IgD-negative memory B cell (primary cell): ENCODE measurements at regions not wholly inside any gene's neighbourhood (a gene's known extent, or its start where the extent isn't known, plus 50 kb on each side); places are given as distances from the start of the nearest gene placed in this dataset.
A peak's percentile ranks its signal among the peaks of the same experiment; 100 is the strongest.

Source experiments
- H3K27ac Mint-ChIP-seq, 3 donors: one replicate each; pipeline ENCODE4 v1.8.0; 2020 to 2022; ENCODE audit warnings: mild to moderate bottlenecking in 3 of 3, mixed read lengths in 3 of 3, moderate library complexity in 1 of 3
- H3K27me3 Mint-ChIP-seq: one replicate; pipeline ENCODE4 v1.8.0; 2021; ENCODE audit warnings: mixed read lengths
- H3K36me3 Mint-ChIP-seq: one replicate; pipeline ENCODE4 v1.8.0; 2020; ENCODE audit warnings: mild to moderate bottlenecking, mixed read lengths
- H3K4me1 Mint-ChIP-seq, 3 donors: one replicate each; pipeline ENCODE4 v1.8.0; 2020 to 2022; ENCODE audit warnings: mixed read lengths in 3 of 3, mild to moderate bottlenecking in 1 of 3
- H3K4me3 Mint-ChIP-seq, 4 donors: one replicate each; pipeline ENCODE4 v1.8.0; 2020 to 2022; ENCODE audit warnings: mild to moderate bottlenecking in 4 of 4, mixed read lengths in 4 of 4, moderate library complexity in 3 of 4
- H3K9me3 Mint-ChIP-seq, 3 donors: one replicate each; pipeline ENCODE4 v1.8.0; 2020 to 2021; ENCODE audit warnings: mixed read lengths in 3 of 3, mild to moderate bottlenecking in 1 of 3

DNA sequence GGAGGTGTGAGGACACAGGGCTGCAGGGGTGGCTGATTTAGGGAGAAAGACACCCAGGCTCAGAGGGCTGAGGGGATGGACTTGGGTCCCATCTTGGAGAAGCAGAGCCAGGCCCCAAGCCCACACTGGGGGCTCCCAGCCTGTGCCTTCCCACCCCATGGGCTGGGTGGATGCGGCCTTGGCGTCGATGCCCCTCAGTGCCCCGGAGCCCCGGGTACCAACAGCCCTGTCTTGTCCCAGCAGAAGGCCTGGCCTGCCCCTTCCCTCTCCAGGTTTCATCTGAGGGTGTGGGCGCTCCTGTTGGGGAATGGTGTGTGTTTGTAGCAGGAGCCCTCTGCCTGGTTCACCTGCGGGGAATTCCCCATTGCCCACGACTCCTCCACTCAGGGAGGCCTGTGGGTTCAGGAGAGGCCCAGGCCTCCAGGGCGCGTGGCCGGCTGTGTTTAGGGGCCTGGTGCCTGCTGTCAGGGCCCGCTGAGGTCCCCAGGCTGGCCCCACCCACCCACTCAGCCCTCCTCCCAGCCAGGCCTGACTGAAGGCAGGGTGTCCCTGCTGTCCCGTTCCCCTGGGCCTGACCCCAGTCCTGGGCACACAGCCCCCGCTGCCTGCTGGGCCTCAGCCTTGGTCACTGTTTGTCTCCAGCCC, 51.1 kb upstream of the BEGAIN start:
- Mint-ChIP-seq H3K27me3 (peaks cover 15% of the 10 kb centered on the region), H3K9me3 (peaks cover 0 to 2% (median 0%) of the 10 kb centered on the region in 3 donors), H3K4me3 (no peak overlapping the region), H3K36me3 (no peaks in the 10 kb centered on the region), H3K4me1 (peaks cover 3 to 11% (median 7%) of the 10 kb centered on the region in 3 donors), H3K27ac (no peak overlapping the region)

DNA sequence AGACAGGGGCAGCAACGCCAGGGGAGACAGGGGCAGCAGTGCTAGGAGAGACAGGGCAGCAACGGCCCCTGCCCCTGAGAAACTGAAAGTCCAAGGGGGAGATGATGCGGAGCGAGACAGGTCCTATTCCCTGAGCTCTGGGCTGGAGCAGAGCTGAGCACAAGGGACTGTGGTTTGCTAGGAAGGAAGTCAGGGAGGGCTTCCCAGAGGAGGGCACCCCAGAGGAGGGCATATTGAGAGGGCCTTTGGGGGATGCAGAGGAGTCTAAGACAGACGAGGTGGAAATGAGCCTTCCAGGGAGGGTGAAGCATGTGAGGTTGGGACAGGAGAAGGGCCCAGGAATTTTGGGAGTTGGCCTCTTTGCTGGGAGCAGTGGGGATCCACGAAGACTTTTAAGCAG, 52.1 kb upstream of the BEGAIN start:
- Mint-ChIP-seq H3K4me3 (peak overlapping the region in 1 of 4 donors; percentile 78), H3K27ac (no peak overlapping the region), H3K27me3 (peaks cover 20% of the 10 kb centered on the region), H3K36me3 (no peaks in the 10 kb centered on the region), H3K9me3 (peaks cover 0 to 2% (median 0%) of the 10 kb centered on the region in 3 donors), H3K4me1 (peaks cover 3 to 11% (median 7%) of the 10 kb centered on the region in 3 donors)

DNA sequence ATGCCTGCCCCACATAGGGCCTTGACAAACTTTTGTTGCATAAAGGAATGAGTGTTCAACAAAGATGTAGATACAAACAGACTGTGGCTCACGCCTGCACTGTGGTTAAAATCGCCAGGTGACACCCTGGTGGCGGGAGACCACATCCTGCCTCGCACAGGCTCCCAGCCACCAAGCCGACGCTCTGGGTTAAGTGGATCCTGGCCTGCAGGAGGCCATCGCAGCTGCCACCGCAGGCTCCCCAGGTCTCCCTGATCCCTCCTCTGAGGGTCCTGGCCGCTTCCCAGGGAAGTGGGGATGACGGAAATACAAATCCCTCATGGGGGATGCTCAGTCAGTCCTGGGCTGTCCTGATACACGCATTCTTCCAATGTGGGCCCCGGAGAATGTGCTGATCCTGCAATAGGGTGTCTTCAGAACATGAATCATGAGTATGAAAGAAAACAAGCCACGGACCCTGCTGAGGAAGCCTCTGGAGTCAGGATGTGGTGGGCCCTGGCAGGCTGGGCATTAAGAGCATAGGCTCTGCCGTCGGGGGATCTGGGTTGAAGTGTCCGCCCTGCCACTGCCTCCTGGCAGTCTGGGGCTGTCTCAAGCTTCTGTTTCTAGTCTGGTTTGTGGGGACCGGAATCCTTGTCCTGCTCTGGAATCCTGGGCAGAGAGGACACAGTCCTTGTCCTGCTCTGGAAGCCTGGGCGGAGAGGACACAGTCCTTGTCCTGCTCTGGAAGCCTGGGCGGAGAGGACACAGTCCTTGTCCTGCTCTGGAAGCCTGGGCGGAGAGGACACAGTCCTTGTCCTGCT, 53.5 kb upstream of the BEGAIN start:
- Mint-ChIP-seq H3K9me3 (peaks cover 0 to 2% (median 1%) of the 10 kb centered on the region in 3 donors), H3K4me1 (peaks cover 3 to 11% (median 7%) of the 10 kb centered on the region in 3 donors), H3K4me3 (peak overlapping the region in 1 of 4 donors; percentile 78), H3K27ac (peak overlapping the region in 1 of 3 donors; percentile 82), H3K27me3 (peaks cover 19% of the 10 kb centered on the region), H3K36me3 (no peaks in the 10 kb centered on the region)

- Mint-ChIP-seq H3K9me3 (peaks cover 2 to 6% (median 3%) of the 10 kb centered on the region in 3 donors), H3K27ac (no peak overlapping the region), H3K36me3 (no peaks in the 10 kb centered on the region), H3K27me3 (peaks cover 18% of the 10 kb centered on the region), H3K4me3 (peak overlapping the region in 1 of 4 donors; percentile 69), H3K4me1 (peaks cover 3 to 11% (median 7%) of the 10 kb centered on the region in 3 donors)
These were observed 54.1 kb upstream of the BEGAIN start for GRCh38 chr14:100641274-100641860.

GRCh38 chr14:100643426-100643825, 56.2 kb upstream of the BEGAIN start:
- peaks cover 3 to 11% (median 7%) of the 10 kb centered on the region in 3 donors for H3K4me1 Mint-ChIP-seq
- H3K36me3 Mint-ChIP-seq, result no peaks in the 10 kb centered on the region
- no peak overlapping the region for H3K27ac Mint-ChIP-seq
- H3K27me3 Mint-ChIP-seq, result peaks cover 22% of the 10 kb centered on the region
- peaks cover 1 to 6% (median 3%) of the 10 kb centered on the region in 3 donors for H3K9me3 Mint-ChIP-seq
- no peak overlapping the region for H3K4me3 Mint-ChIP-seq

DNA sequence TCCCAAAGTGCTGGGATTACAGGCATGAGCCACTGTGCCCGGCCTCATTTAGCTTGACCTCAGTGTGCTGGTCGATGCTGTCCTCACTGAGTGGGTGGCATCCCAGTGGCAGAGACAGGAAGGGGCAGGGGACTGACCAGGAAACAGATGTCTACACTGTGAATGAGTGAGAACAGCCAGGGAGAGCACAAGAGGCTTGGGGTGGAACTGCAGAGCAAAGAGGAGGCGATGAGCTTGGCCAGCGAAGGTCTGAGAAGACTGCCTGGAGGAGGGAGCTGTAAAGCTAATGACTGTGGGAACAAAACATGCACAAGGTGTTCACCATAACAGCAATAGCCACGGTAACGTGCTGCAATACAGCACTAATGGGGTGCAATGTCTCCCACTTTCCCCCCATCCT, 57.2 kb upstream of the BEGAIN start:
- peaks cover 21% of the 10 kb centered on the region for H3K27me3 Mint-ChIP-seq
- H3K36me3 Mint-ChIP-seq, result no peaks in the 10 kb centered on the region
- peak overlapping the region in 1 of 3 donors; percentile 74 for H3K27ac Mint-ChIP-seq
- peaks cover 3 to 9% (median 7%) of the 10 kb centered on the region in 3 donors for H3K4me1 Mint-ChIP-seq
- H3K9me3 Mint-ChIP-seq, result peaks cover 1 to 6% (median 3%) of the 10 kb centered on the region in 3 donors
- H3K4me3 Mint-ChIP-seq, result no peak overlapping the region

DNA sequence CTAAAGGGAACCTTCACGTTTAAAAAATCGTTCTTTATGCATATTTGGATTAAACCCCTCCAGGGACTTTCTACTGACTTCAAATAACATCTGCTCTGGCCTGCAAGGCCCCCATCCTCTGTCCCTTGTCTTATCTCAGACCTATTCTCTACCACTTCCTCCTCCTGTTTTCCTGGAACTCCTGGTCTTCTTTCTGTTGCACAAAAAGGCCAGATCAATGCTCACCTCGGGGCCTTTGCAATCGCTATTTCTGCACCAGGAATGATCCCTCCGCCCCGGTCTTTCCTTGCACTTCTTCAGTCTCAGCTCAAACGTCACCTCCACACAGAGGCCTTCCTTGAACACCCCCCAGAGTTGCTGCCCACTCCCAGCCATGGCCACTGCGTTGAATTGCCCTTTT, 57.6 kb upstream of the BEGAIN start:
- Mint-ChIP-seq H3K27ac (peak overlapping the region in 1 of 3 donors; percentile 60), H3K27me3 (peaks cover 18% of the 10 kb centered on the region), H3K4me1 (peaks cover 3 to 9% (median 7%) of the 10 kb centered on the region in 3 donors)

DNA sequence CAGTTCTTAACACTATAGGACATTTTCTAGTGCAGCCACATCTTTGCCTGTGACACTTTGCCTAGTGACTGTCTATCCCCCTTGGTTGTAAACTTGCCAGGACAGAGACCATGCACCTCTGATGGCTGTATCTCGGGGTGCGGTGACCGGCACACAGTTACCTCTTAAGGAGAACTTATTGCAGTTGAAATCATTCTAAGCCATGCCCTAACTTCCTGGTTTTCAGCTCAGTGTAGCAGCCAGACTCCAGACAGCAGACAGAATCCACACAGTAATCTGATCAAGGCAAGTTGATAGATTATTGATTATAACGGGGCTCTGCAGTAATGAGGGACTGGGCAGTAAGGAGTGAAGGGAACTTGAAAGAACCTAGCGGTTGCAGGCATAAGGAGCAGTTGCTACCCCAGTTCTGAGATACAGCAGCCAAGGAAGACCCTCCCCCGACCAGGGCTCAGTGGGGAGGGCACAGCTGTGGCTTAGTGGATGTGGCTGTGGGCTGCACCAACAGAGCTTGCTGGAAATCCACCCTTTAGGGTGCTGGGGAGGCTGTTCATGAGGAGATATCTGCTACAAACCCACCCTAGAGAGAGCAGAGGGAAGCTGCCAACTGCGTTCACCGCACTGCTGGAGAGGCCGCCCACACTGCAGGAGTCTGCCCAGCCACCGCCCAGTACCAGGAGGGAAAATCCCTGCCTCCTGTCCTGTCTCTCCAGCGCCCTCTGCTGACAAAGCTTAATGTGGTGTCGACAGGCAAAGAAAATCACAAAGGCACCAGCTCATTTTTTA, 58.2 kb upstream of the BEGAIN start:
- Mint-ChIP-seq H3K27ac (peak overlapping the region in 1 of 3 donors; percentile 60), H3K36me3 (no peaks in the 10 kb centered on the region), H3K9me3 (peaks cover 1 to 6% (median 3%) of the 10 kb centered on the region in 3 donors), H3K4me3 (peak overlapping the region in 2 of 4 donors; percentile 21 to 46), H3K4me1 (peaks cover 0 to 5% (median 3%) of the 10 kb centered on the region in 3 donors), H3K27me3 (peaks cover 14% of the 10 kb centered on the region)

More for the DNA sequence above, 57.6 kb upstream of the BEGAIN start:
- no peaks in the 10 kb centered on the region for H3K36me3 Mint-ChIP-seq
- peak overlapping the region in 1 of 4 donors; percentile 1 for H3K4me3 Mint-ChIP-seq
- H3K9me3 Mint-ChIP-seq, result peaks cover 1 to 6% (median 3%) of the 10 kb centered on the region in 3 donors

DNA sequence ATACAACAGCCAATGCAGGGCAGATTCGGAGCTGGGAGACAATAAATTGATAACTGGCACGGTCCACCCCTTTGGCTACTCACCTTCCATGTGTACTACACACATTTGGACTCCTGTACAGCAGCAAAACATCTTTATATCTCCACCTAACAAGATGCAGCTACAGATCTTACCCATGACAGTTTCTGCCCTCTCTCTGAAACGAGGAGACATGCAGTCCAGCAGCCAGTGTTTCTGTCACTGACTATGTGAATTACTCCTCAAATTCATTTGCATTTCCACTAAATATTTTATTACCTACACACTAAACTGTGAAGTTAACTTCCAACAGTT, 58.7 kb upstream of the BEGAIN start:
- no peaks in the 10 kb centered on the region for H3K4me1 Mint-ChIP-seq
- peaks cover 13% of the 10 kb centered on the region for H3K27me3 Mint-ChIP-seq
- no peak overlapping the region for H3K27ac Mint-ChIP-seq
- H3K36me3 Mint-ChIP-seq, result no peaks in the 10 kb centered on the region
- H3K9me3 Mint-ChIP-seq, result peaks cover 1 to 6% (median 3%) of the 10 kb centered on the region in 3 donors
- H3K4me3 Mint-ChIP-seq, result peak overlapping the region in 1 of 4 donors; percentile 46

GRCh38 chr14:100648474-100649172, 61.4 kb upstream of the BEGAIN start:
- Mint-ChIP-seq H3K27ac (no peak overlapping the region), H3K36me3 (no peaks in the 10 kb centered on the region), H3K4me3 (no peak overlapping the region), H3K27me3 (peaks cover 11% of the 10 kb centered on the region), H3K9me3 (peaks cover 1 to 6% (median 3%) of the 10 kb centered on the region in 3 donors), H3K4me1 (peaks cover 0 to 3% (median 1%) of the 10 kb centered on the region in 3 donors)

GRCh38 chr14:100649173-100649519, 61.9 kb upstream of the BEGAIN start:
- no peaks in the 10 kb centered on the region for H3K36me3 Mint-ChIP-seq
- H3K4me1 Mint-ChIP-seq, result peaks cover under 1 to 8% (median 5%) of the 10 kb centered on the region in 3 donors
- H3K9me3 Mint-ChIP-seq, result peaks cover 1 to 6% (median 3%) of the 10 kb centered on the region in 3 donors
- H3K4me3 Mint-ChIP-seq, result no peak overlapping the region
- H3K27ac Mint-ChIP-seq, result no peak overlapping the region
- H3K27me3 Mint-ChIP-seq, result peaks cover 14% of the 10 kb centered on the region

DNA sequence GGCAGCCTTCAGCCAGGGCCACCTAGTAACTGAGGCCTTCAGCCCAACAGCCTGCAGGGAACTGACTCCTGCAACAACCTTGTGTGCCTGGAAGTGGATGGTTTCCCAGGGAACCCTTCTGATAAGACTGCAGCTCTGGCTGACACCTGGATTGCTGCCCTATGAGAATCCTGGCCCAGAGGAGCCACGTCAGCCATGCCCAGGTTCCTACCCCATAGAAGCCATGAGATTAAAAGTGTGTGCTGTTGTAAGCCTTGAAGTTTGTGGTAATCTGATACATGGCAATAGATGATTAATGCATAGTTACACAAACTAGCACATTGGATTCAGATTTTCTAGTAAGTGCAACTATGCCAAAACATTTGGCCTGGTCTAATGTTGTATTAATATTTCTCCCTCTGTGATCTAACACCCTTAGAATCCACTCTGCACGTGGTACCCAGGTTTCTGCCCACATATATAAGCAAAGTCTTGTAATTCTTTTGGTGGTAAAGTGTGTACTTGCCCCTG, 64.8 kb upstream of the BEGAIN start:
- Mint-ChIP-seq H3K4me3 (no peak overlapping the region), H3K36me3 (no peaks in the 10 kb centered on the region), H3K4me1 (peaks cover 3 to 10% (median 9%) of the 10 kb centered on the region in 3 donors), H3K27ac (no peak overlapping the region), H3K27me3 (peaks cover 18% of the 10 kb centered on the region), H3K9me3 (no peaks in the 10 kb centered on the region)

GRCh38 chr14:100652744-100653143, 65.5 kb upstream of the BEGAIN start:
- H3K27me3 Mint-ChIP-seq, result peaks cover 20% of the 10 kb centered on the region
- no peaks in the 10 kb centered on the region for H3K9me3 Mint-ChIP-seq
- H3K27ac Mint-ChIP-seq, result no peak overlapping the region
- H3K4me1 Mint-ChIP-seq, result peaks cover 3 to 10% (median 9%) of the 10 kb centered on the region in 3 donors
- no peak overlapping the region for H3K4me3 Mint-ChIP-seq
- no peaks in the 10 kb centered on the region for H3K36me3 Mint-ChIP-seq

GRCh38 chr14:100653409-100653808, 66.2 kb upstream of the BEGAIN start:
- Mint-ChIP-seq H3K36me3 (no peaks in the 10 kb centered on the region), H3K4me3 (peak overlapping the region in 2 of 4 donors; percentile 70 to 81), H3K27me3 (peaks cover 20% of the 10 kb centered on the region), H3K27ac (no peak overlapping the region), H3K4me1 (peaks cover 3 to 10% (median 9%) of the 10 kb centered on the region in 3 donors), H3K9me3 (no peaks in the 10 kb centered on the region)
